HepG2 (cell line): ENCODE measurements at regions not wholly inside any gene's neighbourhood (a gene's known extent, or its start where the extent isn't known, plus 50 kb on each side); places are given as distances from the start of the nearest gene placed in this dataset.

Experiments used
- ARHGAP35 ChIP-seq: sonication (generic); formaldehyde crosslinking; IDR thresholded peaks from 2 replicates; pipeline ENCODE4 v1.9.0; 2022; ENCODE audit warnings: mild to moderate bottlenecking, inconsistent platforms, moderate library complexity, missing genetic modification reagents, borderline replicate concordance
- MED13 ChIP-seq: sonication (generic); formaldehyde crosslinking; IDR thresholded peaks from 2 replicates; pipeline ENCODE4 v1.5.0; 2020; ENCODE audit warnings: missing genetic modification reagents
- TAF1 ChIP-seq: sonication (generic); formaldehyde crosslinking; IDR thresholded peaks from 2 replicates; pipeline ENCODE4 v1.4.0; 2020; ENCODE audit warnings: missing genetic modification reagents
- ZBTB3 ChIP-seq: sonication (generic); formaldehyde crosslinking; IDR thresholded peaks from 2 replicates; pipeline ENCODE4 v1.4.0; 2020; ENCODE audit warnings: low read depth, mild to moderate bottlenecking, moderate library complexity, missing genetic modification reagents, borderline replicate concordance
- ZFX ChIP-seq: sonication (generic); formaldehyde crosslinking; IDR thresholded peaks from 2 replicates; pipeline ENCODE4 v1.4.0; 2020; ENCODE audit warnings: mild to moderate bottlenecking, low read depth, missing genetic modification reagents, moderate library complexity
- ZNF354B ChIP-seq: sonication (generic); formaldehyde crosslinking; IDR thresholded peaks from 2 replicates; pipeline ENCODE4 v1.8.0; 2022; ENCODE audit warnings: mild to moderate bottlenecking, missing genetic modification reagents
- ZNF747 ChIP-seq: sonication (generic); formaldehyde crosslinking; IDR thresholded peaks from 2 replicates; pipeline ENCODE4 v1.8.1; 2023; ENCODE audit warnings: missing genetic modification reagents, mild to moderate bottlenecking, borderline replicate concordance
- ZNF777 ChIP-seq: sonication (generic); formaldehyde crosslinking; IDR thresholded peaks from 2 replicates; pipeline ENCODE4 v1.4.0; 2020; ENCODE audit warnings: missing genetic modification reagents
- TF ChIP-seq, protein P1 (sequence below): sonication (generic); formaldehyde crosslinking; IDR thresholded peaks from 2 replicates; pipeline ENCODE4 v1.5.0; 2020; ENCODE audit warnings: mild to moderate bottlenecking, missing genetic modification reagents, moderate library complexity
- TF ChIP-seq, protein P2 (sequence below): IDR thresholded peaks from 2 replicates; pipeline ENCODE4 v1.6.1; 2012; ENCODE audit warnings: inconsistent platforms
- TF ChIP-seq, protein P3 (sequence below): sonication (generic); formaldehyde crosslinking; IDR thresholded peaks from 2 replicates; pipeline ENCODE4 v1.8.1; 2023; ENCODE audit warnings: missing genetic modification reagents, inconsistent platforms, borderline replicate concordance
- TF ChIP-seq, protein P4 (sequence below): sonication (generic); formaldehyde crosslinking; IDR thresholded peaks from 2 replicates; pipeline ENCODE4 v1.4.0; 2020; ENCODE audit warnings: missing genetic modification reagents, borderline replicate concordance

DNA sequence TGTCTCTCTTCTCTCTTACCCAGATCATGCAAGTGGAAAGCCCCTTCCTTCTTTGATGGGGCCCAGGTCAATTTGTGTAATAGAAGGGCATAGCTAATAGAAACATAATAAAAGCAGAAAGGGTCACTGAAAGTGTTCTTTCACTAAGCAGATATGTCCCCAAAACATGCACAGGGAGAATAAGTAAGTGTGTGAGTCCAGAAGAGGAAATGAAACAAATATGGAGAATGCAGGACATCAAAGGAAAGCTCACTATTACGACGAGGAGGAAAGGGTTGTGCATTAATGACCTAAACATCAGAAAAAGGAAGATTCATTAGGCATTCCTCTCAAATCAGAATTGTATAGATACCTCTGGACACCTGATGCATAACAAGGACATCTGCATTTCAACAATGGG lies 81.4 kb upstream of the SMYD2 start:
- TF ChIP-seq MED13 (CRISPR knock-in tag) = no peak
- TF ChIP-seq, protein P1, sequence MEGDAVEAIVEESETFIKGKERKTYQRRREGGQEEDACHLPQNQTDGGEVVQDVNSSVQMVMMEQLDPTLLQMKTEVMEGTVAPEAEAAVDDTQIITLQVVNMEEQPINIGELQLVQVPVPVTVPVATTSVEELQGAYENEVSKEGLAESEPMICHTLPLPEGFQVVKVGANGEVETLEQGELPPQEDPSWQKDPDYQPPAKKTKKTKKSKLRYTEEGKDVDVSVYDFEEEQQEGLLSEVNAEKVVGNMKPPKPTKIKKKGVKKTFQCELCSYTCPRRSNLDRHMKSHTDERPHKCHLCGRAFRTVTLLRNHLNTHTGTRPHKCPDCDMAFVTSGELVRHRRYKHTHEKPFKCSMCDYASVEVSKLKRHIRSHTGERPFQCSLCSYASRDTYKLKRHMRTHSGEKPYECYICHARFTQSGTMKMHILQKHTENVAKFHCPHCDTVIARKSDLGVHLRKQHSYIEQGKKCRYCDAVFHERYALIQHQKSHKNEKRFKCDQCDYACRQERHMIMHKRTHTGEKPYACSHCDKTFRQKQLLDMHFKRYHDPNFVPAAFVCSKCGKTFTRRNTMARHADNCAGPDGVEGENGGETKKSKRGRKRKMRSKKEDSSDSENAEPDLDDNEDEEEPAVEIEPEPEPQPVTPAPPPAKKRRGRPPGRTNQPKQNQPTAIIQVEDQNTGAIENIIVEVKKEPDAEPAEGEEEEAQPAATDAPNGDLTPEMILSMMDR (CRISPR knock-in tag) = no peak
- TF ChIP-seq ZFX = no peak
- TF ChIP-seq, protein P2, sequence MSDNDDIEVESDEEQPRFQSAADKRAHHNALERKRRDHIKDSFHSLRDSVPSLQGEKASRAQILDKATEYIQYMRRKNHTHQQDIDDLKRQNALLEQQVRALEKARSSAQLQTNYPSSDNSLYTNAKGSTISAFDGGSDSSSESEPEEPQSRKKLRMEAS = no peak
- TF ChIP-seq, protein P3, sequence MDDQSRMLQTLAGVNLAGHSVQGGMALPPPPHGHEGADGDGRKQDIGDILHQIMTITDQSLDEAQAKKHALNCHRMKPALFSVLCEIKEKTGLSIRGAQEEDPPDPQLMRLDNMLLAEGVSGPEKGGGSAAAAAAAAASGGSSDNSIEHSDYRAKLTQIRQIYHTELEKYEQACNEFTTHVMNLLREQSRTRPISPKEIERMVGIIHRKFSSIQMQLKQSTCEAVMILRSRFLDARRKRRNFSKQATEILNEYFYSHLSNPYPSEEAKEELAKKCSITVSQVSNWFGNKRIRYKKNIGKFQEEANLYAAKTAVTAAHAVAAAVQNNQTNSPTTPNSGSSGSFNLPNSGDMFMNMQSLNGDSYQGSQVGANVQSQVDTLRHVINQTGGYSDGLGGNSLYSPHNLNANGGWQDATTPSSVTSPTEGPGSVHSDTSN (CRISPR knock-in tag) = no peak
- TF ChIP-seq ZBTB3 = no peak
- TF ChIP-seq ZNF354B = no peak
- no peak for TF ChIP-seq ZNF747 (CRISPR knock-in tag)
- no peak for TF ChIP-seq ZNF777 (CRISPR knock-in tag)
- TF ChIP-seq, protein P4, sequence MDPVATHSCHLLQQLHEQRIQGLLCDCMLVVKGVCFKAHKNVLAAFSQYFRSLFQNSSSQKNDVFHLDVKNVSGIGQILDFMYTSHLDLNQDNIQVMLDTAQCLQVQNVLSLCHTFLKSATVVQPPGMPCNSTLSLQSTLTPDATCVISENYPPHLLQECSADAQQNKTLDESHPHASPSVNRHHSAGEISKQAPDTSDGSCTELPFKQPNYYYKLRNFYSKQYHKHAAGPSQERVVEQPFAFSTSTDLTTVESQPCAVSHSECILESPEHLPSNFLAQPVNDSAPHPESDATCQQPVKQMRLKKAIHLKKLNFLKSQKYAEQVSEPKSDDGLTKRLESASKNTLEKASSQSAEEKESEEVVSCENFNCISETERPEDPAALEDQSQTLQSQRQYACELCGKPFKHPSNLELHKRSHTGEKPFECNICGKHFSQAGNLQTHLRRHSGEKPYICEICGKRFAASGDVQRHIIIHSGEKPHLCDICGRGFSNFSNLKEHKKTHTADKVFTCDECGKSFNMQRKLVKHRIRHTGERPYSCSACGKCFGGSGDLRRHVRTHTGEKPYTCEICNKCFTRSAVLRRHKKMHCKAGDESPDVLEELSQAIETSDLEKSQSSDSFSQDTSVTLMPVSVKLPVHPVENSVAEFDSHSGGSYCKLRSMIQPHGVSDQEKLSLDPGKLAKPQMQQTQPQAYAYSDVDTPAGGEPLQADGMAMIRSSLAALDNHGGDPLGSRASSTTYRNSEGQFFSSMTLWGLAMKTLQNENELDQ (CRISPR knock-in tag) = no peak
- no peak for TF ChIP-seq ARHGAP35
- no peak for TF ChIP-seq TAF1 (CRISPR knock-in tag)
